HCEC 1CT (cell line): ENCODE measurements at regions not wholly inside any gene's neighbourhood (a gene's known extent, or its start where the extent isn't known, plus 50 kb on each side); places are given as distances from the start of the nearest gene placed in this dataset.

Source experiments
- DNase-seq: peaks from one replicate; pipeline ENCODE4 v3.0.0-alpha.2; 2017

DNA sequence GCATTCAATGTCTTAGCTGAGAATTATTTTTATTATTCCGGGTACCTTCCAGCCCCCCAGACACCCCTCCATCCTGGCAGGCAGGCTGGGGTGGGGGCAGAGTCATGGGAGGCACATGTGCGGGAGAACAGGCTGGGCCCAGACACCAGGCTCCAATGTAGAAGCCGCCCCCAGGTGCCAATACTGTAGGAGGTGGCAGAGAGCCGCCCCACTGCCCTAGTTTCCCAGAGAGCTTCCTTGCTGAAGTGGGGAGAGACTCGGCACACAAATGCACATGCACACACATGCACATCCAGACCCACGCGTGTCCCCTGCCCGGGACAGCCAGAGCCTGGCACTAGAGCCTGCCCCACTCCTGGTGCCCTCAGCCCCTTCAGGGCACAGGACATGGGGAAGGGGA lies 98.4 kb upstream of the LINGO1 start:
- no peak for DNase-seq

- DNase-seq, result no peak
Observed at GRCh38 chr15:77727635-77728304, 95.1 kb upstream of the LINGO1 start.

GRCh38 chr15:77724715-77725114 lies 92.0 kb upstream of the LINGO1 start:
- DNase-seq, result no peak

- DNase-seq, result no peak
Observed at GRCh38 chr15:77723756-77724155, 91.0 kb upstream of the LINGO1 start.

DNA sequence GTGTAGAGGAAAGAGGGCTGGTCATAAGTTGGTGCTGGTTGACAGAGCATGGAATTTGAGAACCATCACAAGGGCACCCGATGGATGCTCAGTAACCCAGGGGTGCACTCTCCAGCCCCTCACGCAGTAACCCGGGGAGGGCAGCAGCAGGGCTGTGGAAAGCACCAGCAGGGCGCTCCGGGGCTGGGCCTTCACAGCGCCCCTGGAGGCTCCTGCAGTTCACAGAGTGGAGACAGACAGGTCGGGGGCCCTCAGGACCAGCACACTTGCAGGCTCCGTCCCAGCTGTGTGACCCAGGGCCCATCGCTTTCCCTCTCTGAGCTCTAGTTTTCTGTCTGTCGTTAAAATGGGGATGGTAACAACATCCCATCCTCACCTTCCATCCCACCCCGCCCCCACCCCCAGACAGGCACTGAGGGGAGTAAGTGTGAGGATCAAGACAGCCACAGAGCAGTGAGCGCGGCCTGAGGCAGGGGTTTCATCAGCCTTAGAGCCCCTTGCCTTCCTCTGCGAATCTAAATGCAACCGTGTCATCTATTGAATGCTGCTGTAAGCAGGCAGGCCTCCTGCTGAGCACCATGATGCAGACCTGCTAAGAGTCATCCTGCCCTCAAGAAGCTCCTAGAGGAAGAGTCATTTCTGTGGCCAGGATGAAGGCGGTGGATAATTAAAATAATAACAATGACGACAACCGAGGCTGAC lies 90.2 kb upstream of the LINGO1 start:
- no peak for DNase-seq

DNA sequence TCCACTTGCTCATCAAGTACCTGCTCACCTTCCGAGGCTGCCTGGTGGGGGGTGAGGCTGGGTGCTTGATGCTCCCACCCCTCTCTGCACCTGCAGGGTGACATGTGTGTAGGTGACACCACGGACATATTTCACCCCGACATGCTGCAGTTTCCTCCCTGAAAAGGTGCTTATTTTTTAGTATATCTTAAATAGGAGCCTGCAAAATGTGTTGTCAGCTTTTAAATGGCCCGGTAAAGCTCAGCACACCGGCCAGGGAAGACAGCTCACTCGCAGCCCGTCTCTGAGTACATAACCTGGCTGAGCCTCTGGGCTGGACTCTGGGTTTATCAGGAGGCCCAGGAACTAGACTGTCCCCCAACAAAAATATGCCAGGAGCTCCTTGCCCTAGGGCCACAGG lies 89.3 kb upstream of the LINGO1 start:
- no peak for DNase-seq

DNA sequence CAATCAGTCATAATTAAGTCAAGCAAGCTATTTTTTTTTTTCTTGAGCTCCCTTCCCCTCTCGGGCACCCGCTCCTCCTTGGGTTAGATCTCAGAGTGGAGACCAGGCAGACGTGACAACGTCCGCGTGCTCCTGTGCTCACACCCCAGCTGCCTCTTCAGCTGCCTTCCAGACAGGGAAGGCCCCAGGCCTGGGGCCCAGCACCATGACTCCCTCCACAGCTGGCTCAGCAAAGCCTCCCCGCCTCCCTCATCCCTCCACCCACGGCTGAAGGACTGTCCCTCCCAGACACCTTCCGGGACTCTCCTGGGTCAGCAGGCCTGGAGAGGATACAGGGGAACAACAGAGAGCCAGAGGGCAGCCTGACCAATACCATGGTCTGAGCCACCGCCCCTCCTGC lies 87.9 kb upstream of the LINGO1 start:
- no peak for DNase-seq

DNA sequence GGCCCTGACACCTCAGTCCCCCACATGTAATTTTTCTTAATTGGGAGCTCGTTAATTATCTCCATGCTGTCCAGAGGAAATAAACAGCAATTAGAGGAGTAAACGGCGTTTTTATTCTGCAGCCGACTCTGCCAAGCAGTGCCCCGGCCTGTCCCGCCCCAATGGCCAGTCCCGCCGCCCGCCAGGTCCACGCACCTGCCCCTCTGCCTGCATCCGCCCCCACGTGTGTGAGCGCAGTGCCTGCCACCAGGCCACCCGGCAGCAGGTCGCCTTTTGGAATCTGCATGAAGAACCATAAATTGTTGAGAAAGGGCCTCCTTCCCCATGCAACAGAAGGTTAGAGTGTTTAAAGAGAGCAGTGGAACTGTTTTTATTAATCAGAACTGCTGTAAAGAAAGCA lies 87.5 kb upstream of the LINGO1 start:
- no peak for DNase-seq

DNA sequence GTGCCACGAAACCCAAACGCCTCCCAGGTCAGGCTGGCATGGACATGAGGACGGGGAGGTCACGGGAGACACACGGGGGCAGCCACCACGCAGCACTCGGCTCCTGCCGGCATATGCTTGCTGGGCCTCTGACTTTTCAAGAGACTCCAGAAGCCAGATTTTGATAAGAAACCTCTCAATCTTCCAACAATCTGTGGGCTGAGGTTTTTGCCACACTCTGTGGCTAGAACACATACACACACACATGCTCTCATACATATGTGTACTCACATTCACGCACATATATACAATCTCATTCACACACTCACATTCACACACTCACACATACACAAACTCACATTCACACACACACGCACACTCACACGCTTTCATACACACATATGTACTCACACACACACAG lies 86.7 kb upstream of the LINGO1 start:
- DNase-seq, result no peak

- no peak for DNase-seq
Observed at GRCh38 chr15:77717333-77717990, 84.8 kb upstream of the LINGO1 start.

GRCh38 chr15:77716632-77717332 lies 84.1 kb upstream of the LINGO1 start:
- no peak for DNase-seq

GRCh38 chr15:77715860-77716259 lies 83.1 kb upstream of the LINGO1 start:
- no peak for DNase-seq

GRCh38 chr15:77715051-77715450 lies 82.3 kb upstream of the LINGO1 start:
- DNase-seq, result no peak

DNA sequence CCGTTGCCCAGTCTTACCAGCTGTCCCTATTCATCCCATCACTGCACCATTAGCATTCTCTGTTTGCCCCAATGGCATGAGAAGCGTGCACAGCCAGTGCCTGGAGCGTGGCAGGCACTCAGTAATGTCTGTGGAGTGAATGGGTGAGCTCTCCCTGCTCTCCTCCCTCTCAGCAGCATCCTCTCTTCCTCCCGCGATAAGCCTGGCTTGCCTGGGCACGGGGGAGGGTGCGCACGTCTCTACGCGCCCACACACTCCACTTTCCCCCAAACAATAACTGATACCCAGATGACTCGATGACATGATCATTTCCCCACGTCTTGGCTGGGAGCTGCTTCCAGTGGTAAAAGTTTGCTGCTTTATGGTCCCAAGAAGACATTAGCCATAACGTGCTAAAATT lies 81.8 kb upstream of the LINGO1 start:
- no peak for DNase-seq

DNA sequence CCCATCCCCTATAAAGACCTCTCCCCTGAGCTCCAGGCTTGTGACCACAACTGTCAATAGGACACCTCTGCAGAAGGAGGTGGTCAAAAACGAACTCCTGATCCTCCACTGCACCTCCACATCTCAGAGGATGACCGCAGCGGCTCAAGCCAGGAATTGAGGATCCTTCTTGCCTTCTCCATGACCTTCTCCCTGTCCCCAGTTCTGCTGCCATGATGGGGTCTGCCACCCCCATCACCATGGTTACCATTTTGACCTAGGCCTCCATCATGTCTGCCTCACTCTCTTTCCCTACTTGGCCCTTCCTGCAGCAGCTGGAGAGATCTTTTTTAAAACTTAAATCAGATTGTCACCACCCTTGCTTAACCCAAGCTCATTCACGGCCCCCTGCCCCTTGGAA lies 81.3 kb upstream of the LINGO1 start:
- DNase-seq, result no peak

DNA sequence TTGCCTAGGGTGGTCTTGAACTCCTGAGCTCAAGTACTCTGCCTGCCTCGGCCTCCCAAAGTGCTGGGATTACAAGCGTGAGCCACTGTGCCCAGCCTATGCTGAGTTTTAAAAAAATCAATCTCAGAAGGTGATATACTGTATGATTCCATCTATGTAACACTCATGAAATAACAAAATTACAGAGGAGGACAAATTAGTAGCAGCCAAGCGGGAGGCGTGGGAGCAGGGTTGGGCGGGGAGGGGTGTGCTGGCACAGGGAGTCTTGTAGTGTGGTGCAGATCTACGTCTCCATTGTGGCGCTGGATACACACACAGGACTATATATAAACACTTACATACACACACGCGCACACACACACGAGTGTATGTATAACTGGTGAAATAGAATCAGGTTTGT lies 80.6 kb upstream of the LINGO1 start:
- DNase-seq, result no peak

DNA sequence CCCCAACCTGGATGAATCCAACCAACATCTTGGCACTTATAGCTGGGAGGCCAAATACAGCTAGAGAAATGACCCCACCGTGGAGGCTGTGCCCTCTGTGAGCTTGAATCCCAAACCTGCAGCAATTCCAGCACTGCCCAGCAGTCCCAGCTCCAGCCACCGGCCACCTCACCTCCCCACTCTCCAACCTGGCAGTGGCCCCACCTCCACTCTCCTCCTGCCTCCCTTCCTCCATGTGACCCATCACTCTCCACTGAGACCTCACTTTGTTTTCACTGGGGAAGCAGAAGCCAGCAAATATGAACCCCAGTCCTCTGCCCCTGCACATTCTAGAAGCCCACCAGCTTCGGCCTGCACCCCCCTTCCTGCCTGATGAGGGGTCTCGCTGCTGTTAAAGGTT lies 79.7 kb upstream of the LINGO1 start:
- DNase-seq, result no peak

DNA sequence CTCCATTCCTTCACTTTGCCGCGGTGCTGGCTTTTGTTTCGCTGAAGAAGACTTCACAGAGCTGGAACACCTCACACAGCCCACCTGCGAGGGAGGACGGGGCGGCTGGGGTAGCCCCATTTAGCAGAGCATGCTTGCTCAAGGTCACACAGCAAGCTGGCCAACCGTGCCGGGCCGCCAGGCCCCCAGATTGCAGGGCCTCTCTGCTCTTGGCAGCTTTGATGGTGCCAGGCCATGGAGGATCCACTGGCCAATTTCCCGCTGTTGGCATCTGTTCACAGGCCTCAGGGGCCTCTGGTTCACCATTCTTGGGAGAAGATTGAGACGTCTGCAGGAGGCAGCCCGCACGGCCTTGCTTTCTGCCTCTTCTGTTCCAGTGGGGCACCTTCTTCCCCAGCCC lies 77.9 kb upstream of the LINGO1 start:
- no peak for DNase-seq

GRCh38 chr15:77710206-77710605 lies 77.5 kb upstream of the LINGO1 start:
- no peak for DNase-seq

GRCh38 chr15:77709135-77709886 lies 76.6 kb upstream of the LINGO1 start:
- no peak for DNase-seq

DNA sequence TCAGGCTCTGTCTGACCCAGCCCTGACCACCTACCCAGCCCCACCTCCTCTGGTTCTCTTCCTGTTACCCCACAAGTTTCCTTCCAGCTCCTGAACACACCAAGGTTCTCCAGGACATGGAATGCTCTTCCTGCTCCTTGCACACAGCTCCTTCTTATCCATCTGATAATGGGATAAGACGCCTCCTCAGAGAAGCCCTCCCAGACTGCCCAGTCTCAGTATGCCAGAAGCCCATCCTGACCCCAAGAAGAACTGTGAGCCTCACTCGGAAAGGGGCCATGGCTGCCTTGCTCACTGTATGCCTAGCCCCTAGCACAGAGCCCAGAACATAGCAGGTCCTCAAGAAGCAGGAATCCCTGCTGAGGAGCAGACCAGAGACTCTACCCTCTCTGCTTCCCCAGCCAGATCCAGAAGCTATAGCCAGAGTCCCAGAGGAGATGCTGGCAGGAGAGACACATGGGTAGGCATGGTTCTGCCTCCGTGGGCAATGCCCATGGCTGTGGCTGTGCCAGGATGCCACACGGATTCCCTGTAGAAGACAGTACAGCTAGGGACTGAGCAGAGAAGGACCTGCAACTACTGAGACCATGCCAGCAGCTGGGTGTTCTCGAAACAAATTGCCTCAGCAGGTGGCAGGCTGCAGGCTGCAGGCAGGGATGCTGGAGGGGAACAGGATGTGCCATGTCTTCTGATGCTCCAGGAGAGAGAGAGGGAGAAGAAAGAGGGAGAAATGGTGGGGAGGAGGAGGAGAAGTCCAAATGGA lies 74.0 kb upstream of the LINGO1 start:
- DNase-seq, result no peak
